D721Med (cell line): ENCODE measurements at regions not wholly inside any gene's neighbourhood (a gene's known extent, or its start where the extent isn't known, plus 50 kb on each side); places are given as distances from the start of the nearest gene placed in this dataset.
A peak's percentile ranks its signal among the peaks of the same experiment; 100 is the strongest.
"Not testable (repeated sequence)": the region's sequence is repeated elsewhere in the genome, so short reads cannot be mapped to it uniquely, and the experiment has no call there.

ENCODE experiments used
- DNase-seq: peaks from one replicate; pipeline ENCODE4 v3.0.0; 2011; ENCODE audit warnings: low spot score; ENCODE audit not compliant: insufficient read length
- FAIRE-seq: peaks from 2 replicates; lab custom pipeline; 2011; peaks lifted over from hg19 to GRCh38; lab: Jason Lieb, UNC
- CTCF ChIP-seq: IDR thresholded peaks from 2 replicates; pipeline ENCODE4 v1.5.1; 2012; ENCODE audit warnings: mild to moderate bottlenecking, control low read depth; ENCODE audit not compliant: insufficient read depth; ENCODE audit errors: missing control alignments

GRCh38 chr2:156756516-156756915 lies 320.3 kb downstream of the GPD2 start:
- DNase-seq (no peak), FAIRE-seq (peak; percentile 80)
- TF ChIP-seq CTCF = no peak

DNA sequence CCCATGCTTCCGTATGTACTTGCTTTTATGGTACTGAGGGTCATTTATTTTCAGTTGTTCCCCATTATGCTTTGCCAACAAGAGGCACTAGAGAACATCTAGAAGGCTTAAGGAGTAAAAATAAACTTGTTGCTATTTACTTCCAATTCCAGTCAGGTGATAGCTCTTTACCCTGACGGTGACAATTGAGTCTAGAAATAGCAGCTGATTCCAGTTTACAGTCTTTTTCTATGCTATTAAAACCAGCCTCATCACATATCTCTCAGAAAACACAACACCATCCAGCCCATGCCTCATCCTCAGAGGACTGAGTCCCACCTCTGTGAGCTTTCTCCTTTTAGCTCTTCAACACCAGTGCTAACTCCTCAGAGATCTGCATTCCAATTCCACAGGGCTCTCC lies 327.0 kb downstream of the GPD2 start:
- FAIRE-seq (no peak), DNase-seq (no peak)
- no peak for TF ChIP-seq CTCF

DNA sequence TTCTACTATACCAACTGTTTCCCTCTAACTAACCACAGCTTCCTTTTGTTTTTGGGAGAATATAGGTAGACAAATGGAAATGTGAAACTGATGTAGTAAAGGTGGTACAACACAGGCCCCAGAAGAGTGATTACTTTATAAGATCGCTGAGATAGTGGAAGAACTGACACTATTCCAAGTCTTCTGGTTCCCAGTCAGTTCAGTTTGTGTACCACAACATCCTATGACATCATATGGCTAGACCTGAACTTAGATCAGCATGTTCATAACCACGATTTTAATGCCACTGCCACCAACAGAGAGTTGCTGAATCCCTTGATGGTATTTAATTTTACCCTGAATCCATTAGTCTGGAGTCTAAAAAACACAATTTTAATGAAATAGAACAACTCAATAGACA lies 328.9 kb downstream of the GPD2 start:
- no peak for DNase-seq
- no peak for TF ChIP-seq CTCF
- FAIRE-seq = no peak

GRCh38 chr2:156765450-156765849 lies 329.3 kb downstream of the GPD2 start:
- no peak for DNase-seq
- TF ChIP-seq CTCF = no peak
- FAIRE-seq = no peak

GRCh38 chr2:156769802-156770201 lies 333.6 kb downstream of the GPD2 start:
- no peak for FAIRE-seq
- no peak for DNase-seq
- TF ChIP-seq CTCF = no peak

GRCh38 chr2:156778916-156779315 lies 342.7 kb downstream of the GPD2 start:
- no peak for TF ChIP-seq CTCF
- DNase-seq (no peak), FAIRE-seq (no peak)

DNA sequence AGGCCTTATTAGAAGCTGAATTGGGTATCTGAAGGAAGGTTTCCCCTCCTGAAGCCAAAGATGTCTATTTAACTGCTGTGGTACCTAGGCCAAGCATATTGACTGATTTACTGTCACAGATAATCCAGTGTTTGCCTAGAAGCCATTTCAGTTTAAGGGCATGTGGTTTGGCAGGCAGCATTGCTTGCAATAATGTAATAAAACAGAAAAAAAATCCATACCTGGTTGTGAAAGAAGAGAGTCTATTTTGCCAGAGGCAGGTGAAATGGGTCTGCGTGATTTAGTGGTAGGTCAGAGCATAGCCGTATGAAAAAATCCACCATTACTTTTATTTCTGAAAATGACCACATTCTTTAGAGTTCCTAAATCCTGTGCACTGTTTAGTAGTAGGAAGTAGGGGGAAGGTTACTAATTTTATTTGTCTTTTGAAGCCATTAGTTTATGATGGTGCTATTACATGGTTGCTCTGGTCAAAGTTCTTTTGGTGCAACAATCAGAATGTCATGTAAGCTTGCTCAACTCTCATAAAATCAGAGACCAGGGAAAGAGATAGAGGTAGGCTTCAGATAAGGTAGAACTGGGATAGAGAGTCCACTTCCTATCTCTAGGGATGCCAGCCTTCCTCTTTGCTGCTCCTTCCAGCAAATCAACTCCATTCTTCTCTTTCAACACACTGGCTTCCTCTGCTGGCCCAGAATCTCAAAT lies 343.4 kb downstream of the GPD2 start:
- FAIRE-seq = no peak
- DNase-seq = no peak
- TF ChIP-seq CTCF = no peak

DNA sequence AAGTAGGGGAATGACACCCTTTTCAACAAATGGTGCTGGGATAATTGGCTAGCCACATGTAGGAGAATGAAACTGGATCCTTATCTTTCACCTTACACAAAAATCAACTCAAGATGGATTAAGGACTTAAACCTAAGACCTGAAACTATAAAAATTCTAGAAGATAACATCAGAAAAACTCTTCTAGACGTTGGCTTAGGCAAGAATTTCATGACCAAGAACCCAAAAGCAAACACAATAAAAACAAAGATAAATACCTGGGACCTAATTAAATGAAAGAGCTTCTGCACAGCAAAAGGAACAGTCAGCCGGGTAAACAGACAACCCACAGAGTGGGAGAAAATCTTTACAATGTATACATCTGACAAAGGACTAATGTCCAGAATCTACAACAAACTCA lies 345.5 kb downstream of the GPD2 start:
- not testable (repeated sequence) for FAIRE-seq

More for the DNA sequence above, 345.5 kb downstream of the GPD2 start:
- DNase-seq = not testable (repeated sequence)
